Natural killer cell (primary cell): ENCODE measurements at regions not wholly inside any gene's neighbourhood (a gene's known extent, or its start where the extent isn't known, plus 50 kb on each side); places are given as distances from the start of the nearest gene placed in this dataset.

ENCODE experiments used
- ATAC-seq, 3 donors: fragments of 150-1000 bp in 2 of 3; fragments of 200-7000 bp in 1 of 3; cut with Tn5 transposase; 1 replicate in 1 of 3; 2 replicates in 2 of 3; pipeline ENCODE4 v1.10.0; 2021; ENCODE audit warnings: mild to moderate bottlenecking in 2 of 3, moderate library complexity in 2 of 3
- DNase-seq, 2 donors: peaks; one replicate each; pipeline versions ENCODE4 v3.0.0 to v3.0.0-alpha.2; 2013 to 2021; ENCODE audit warnings: mixed read lengths in 1 of 2
- H3K27ac ChIP-seq: one replicate; pipeline ENCODE4 v1.5.1; 2013; ENCODE audit warnings: mild to moderate bottlenecking, low read length
- H3K27me3 ChIP-seq: one replicate; pipeline ENCODE4 v1.6.1; 2013; ENCODE audit warnings: low read length; ENCODE audit not compliant: control insufficient read depth, insufficient read depth
- H3K36me3 ChIP-seq: one replicate; pipeline ENCODE4 v1.6.1; 2013; ENCODE audit warnings: low read length; ENCODE audit not compliant: control insufficient read depth, insufficient read depth
- H3K4me1 ChIP-seq: one replicate; pipeline ENCODE4 v1.6.1; 2013; ENCODE audit warnings: low read length; ENCODE audit not compliant: control insufficient read depth, insufficient read depth
- H3K4me3 ChIP-seq: one replicate; pipeline ENCODE4 v1.5.1; 2013; ENCODE audit warnings: low read length
- H3K9me3 ChIP-seq: one replicate; pipeline ENCODE4 v1.6.1; 2013; ENCODE audit warnings: low read length; ENCODE audit not compliant: control insufficient read depth, insufficient read depth
- H3K27ac Mint-ChIP-seq, 2 donors: one replicate each; pipeline ENCODE4 v1.8.0; 2022; ENCODE audit warnings: mild to moderate bottlenecking in 2 of 2, mixed read lengths in 2 of 2, moderate library complexity in 1 of 2
- H3K27me3 Mint-ChIP-seq, 2 donors: one replicate each; pipeline ENCODE4 v1.8.0; 2022; ENCODE audit warnings: low read depth in 2 of 2, mixed read lengths in 2 of 2
- H3K36me3 Mint-ChIP-seq: one replicate; pipeline ENCODE4 v1.8.0; 2022; ENCODE audit warnings: mixed read lengths
- H3K4me1 Mint-ChIP-seq, 2 donors: one replicate each; pipeline ENCODE4 v1.8.0; 2022; ENCODE audit warnings: mixed read lengths in 2 of 2
- H3K4me3 Mint-ChIP-seq: one replicate; pipeline ENCODE4 v1.8.0; 2022; ENCODE audit warnings: mild to moderate bottlenecking, moderate library complexity, mixed read lengths
- H3K9me3 Mint-ChIP-seq, 2 donors: one replicate each; pipeline ENCODE4 v1.8.0; 2022; ENCODE audit warnings: mixed read lengths in 2 of 2
- whole genome bisulfite sequencing: methylation state at CpG from one replicate; pipeline ENCODE4 v1.1.7; 2013; ENCODE audit warnings: missing lambda C conversion rate; ENCODE audit not compliant: insufficient coverage; 5-methylcytosine and 5-hydroxymethylcytosine counted together
- intact Hi-C: fragments of 100-400 bp; cut with micrococcal nuclease; formaldehyde crosslinking; loops from one replicate; pipeline ENCODE4 v1.14.2; 2022
- TF ChIP-seq, protein P1 (sequence below): fragments of 200-600 bp; IDR thresholded peaks from one replicate; pipeline ENCODE4 v1.8.0; 2022; ENCODE audit warnings: antibody characterized with exemption

DNA sequence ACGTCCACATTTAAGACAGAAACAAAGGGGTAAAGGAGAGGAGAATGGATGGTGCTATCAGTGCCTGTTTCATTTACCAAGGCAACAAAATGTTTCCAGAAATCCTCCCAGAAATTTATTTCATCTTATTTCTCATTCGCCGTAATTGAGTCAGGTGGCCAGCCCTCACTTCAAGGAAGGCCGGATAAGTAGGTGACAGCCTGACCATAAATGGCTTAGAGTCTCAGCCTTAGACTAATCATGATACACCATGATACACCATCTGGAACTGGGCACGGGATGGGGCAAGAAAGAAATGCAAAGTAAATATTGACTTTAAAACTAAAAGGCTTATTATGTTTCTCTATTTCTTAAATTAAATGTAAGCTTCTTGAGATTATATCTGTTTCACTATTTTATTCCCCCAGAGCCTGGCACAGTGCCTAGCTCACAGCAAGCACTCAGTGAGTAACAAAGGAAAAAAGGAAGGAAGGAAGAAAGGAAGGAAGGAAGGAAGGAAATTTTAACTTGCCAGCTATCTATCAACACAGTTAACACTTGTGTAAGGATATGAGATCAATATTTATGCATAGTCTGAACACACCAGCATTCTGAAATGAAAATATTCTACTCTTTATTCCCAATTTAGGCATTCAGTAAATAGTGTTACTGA is 106.1 kb upstream of the FSCB start:
- TF ChIP-seq, protein P1, sequence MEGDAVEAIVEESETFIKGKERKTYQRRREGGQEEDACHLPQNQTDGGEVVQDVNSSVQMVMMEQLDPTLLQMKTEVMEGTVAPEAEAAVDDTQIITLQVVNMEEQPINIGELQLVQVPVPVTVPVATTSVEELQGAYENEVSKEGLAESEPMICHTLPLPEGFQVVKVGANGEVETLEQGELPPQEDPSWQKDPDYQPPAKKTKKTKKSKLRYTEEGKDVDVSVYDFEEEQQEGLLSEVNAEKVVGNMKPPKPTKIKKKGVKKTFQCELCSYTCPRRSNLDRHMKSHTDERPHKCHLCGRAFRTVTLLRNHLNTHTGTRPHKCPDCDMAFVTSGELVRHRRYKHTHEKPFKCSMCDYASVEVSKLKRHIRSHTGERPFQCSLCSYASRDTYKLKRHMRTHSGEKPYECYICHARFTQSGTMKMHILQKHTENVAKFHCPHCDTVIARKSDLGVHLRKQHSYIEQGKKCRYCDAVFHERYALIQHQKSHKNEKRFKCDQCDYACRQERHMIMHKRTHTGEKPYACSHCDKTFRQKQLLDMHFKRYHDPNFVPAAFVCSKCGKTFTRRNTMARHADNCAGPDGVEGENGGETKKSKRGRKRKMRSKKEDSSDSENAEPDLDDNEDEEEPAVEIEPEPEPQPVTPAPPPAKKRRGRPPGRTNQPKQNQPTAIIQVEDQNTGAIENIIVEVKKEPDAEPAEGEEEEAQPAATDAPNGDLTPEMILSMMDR, result no peak
- H3K9me3 Mint-ChIP-seq, result peaks cover 0 to 6% of the 10 kb centered on the region in 2 donors
- H3K27me3 ChIP-seq, result no peaks in the 10 kb centered on the region
- H3K36me3 Mint-ChIP-seq, result no peaks in the 10 kb centered on the region
- H3K9me3 ChIP-seq, result peaks cover 3% of the 10 kb centered on the region
- H3K4me1 Mint-ChIP-seq, result no peaks in the 10 kb centered on the region
- no peak overlapping the region for H3K4me3 Mint-ChIP-seq
- no peak overlapping the region for H3K27ac ChIP-seq
- H3K4me1 ChIP-seq, result no peaks in the 10 kb centered on the region
- no peak overlapping the region for H3K4me3 ChIP-seq
- WGBS, result 100% methylated on average over 3 of the region's 5 CpGs
- DNase-seq (no peak), ATAC-seq (no peak)
- H3K36me3 ChIP-seq, result no peaks in the 10 kb centered on the region
- H3K27ac Mint-ChIP-seq, result no peak overlapping the region
- no peaks in the 10 kb centered on the region for H3K27me3 Mint-ChIP-seq
- intact Hi-C loops, result no loop called here

DNA sequence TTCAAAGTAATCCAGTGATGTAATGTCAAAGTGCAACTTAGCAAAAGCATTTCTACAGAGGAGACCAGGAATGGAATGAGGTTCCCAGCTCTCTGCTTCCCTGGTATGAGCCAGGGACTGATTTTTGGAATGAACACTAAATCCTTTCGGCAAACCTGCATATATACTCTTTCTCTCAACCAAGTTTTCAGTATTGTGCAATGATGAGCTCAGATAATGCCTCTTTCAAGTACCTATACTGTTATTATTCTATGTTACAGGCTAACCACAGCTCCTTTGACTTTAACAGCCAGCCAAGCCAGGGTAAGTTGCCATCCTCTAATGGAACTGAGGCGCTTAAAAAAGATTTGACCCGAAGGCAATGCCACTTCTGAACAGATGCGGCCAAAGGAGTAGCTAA is 104.9 kb upstream of the FSCB start:
- Mint-ChIP-seq H3K27me3 (no peaks in the 10 kb centered on the region), H3K4me3 (no peak overlapping the region), H3K36me3 (no peaks in the 10 kb centered on the region), H3K27ac (no peak overlapping the region), H3K9me3 (peaks cover 0 to 8% of the 10 kb centered on the region in 2 donors), H3K4me1 (no peaks in the 10 kb centered on the region)
- no peaks in the 10 kb centered on the region for H3K27me3 ChIP-seq
- 84% methylated on average over 4 of the region's 4 CpGs for WGBS
- DNase-seq (no peak), ATAC-seq (no peak)
- intact Hi-C loops, result no loop called here
- no peak overlapping the region for H3K4me3 ChIP-seq
- peaks cover 5% of the 10 kb centered on the region for H3K9me3 ChIP-seq
- TF ChIP-seq, protein P1, result no peak
- H3K4me1 ChIP-seq, result no peaks in the 10 kb centered on the region
- H3K27ac ChIP-seq, result no peak overlapping the region
- H3K36me3 ChIP-seq, result no peaks in the 10 kb centered on the region

DNA sequence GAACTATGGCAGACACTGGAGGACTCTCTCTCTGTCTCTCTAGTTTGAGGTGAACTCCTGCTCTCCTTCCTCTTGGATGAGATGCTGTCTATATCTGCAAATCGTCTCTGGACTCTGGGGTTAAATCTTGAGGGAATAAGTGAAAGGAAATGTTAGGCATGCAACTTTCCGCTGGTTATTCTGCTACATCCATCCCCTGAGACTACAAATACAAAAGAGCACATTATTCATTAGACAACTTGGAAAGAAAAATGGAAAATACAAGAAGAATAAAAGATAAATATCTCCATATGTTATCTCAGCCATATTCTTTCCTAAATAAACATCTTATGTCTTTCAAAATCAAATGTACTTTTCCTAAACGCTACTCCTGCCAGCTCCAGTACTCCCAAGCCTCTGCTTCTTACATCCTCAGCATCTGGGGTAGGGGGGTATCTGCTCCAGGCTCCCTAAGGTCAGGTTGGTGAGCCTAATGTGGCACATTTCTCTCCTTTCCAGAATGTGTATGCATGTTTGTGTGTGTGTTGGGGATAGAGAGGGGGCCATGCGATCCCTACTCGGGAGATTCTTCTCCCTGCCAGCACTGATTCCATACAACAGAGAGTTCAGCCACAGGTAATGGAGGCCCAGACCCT is 102.9 kb upstream of the FSCB start:
- intact Hi-C loops, result no loop called here
- Histone ChIP-seq H3K4me1 (no peaks in the 10 kb centered on the region), H3K4me3 (no peak overlapping the region), H3K9me3 (peaks cover 5% of the 10 kb centered on the region), H3K36me3 (no peaks in the 10 kb centered on the region), H3K27me3 (no peaks in the 10 kb centered on the region), H3K27ac (no peak overlapping the region)
- Mint-ChIP-seq H3K4me1 (no peaks in the 10 kb centered on the region), H3K27me3 (no peaks in the 10 kb centered on the region), H3K4me3 (no peak overlapping the region), H3K27ac (no peak overlapping the region), H3K36me3 (no peaks in the 10 kb centered on the region), H3K9me3 (peaks cover 6 to 14% of the 10 kb centered on the region in 2 donors)
- 82% methylated on average over 3 of the region's 5 CpGs for WGBS
- DNase-seq, result no peak
- ATAC-seq, result no peak
- TF ChIP-seq, protein P1, result no peak

DNA sequence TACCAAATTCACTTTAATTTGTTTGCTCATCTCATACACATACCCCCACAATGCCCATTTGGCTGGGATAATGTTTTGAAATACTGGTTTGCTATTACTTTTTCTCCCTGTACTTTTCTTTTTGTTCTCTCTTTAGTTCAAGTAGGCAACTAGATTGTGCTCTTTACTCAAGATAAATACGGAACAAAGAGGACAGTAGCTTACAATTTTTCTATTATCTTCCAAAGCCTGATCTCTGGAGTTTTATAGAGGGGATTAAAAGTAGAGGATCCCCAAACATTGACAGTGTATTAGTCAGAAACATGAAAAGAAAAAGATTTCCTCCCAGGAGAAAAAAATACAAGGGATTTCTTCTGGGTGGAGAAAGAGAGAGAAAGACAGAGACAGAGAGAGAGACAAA is 102.1 kb upstream of the FSCB start:
- DNase-seq (no peak), ATAC-seq (no peak)
- Mint-ChIP-seq H3K36me3 (no peaks in the 10 kb centered on the region), H3K27me3 (no peaks in the 10 kb centered on the region), H3K9me3 (peaks cover 6 to 14% of the 10 kb centered on the region in 2 donors), H3K4me3 (no peak overlapping the region), H3K4me1 (no peaks in the 10 kb centered on the region), H3K27ac (no peak overlapping the region)
- WGBS, result no CpG with 5 or more reads among the region's 1 CpG
- Histone ChIP-seq H3K36me3 (no peaks in the 10 kb centered on the region), H3K27me3 (no peaks in the 10 kb centered on the region), H3K27ac (no peak overlapping the region), H3K9me3 (peaks cover 5% of the 10 kb centered on the region), H3K4me3 (no peak overlapping the region), H3K4me1 (no peaks in the 10 kb centered on the region)
- TF ChIP-seq, protein P1, result no peak
- intact Hi-C loops, result no loop called here
